Gastrocnemius medialis (tissue), 4 donors: ENCODE measurements at regions not wholly inside any gene's neighbourhood (a gene's known extent, or its start where the extent isn't known, plus 50 kb on each side); places are given as distances from the start of the nearest gene placed in this dataset.

ENCODE experiments used
- ATAC-seq, 2 donors: fragments of 150-250 bp; one replicate each; pipeline ENCODE4 v1.9.1; 2016
- DNase-seq, 2 donors: peaks; one replicate each; pipeline ENCODE4 v3.0.0-alpha.2; 2019
- H3K27ac ChIP-seq, 4 donors: fragments of 200-600 bp; sonication (generic); 1 replicate in 1 of 4; 2 replicates in 3 of 4; pipeline ENCODE4 v1.5.1; 2016 to 2018; ENCODE audit warnings: mild to moderate bottlenecking in 2 of 4, moderate library complexity in 1 of 4
- H3K27me3 ChIP-seq, 3 donors: fragments of 200-600 bp; sonication (generic) in 2 of 3; 1 replicate in 1 of 3; 2 replicates in 2 of 3; pipeline versions ENCODE4 v1.5.1 to v1.6.0; 2016 to 2019; ENCODE audit warnings: mild to moderate bottlenecking in 1 of 3, moderate library complexity in 1 of 3
- H3K36me3 ChIP-seq, 2 donors: fragments of 200-600 bp; sonication (generic) in 1 of 2; one replicate each; pipeline ENCODE4 v1.5.1; 2017 to 2018
- H3K4me1 ChIP-seq, 2 donors: fragments of 200-600 bp; sonication (generic) in 1 of 2; one replicate each; pipeline ENCODE4 v1.5.1; 2016 to 2017; ENCODE audit warnings: mild to moderate bottlenecking in 2 of 2
- H3K4me3 ChIP-seq, 4 donors: fragments of 200-600 bp; sonication (generic) in 3 of 4; 1 replicate in 1 of 4; 2 replicates in 3 of 4; pipeline ENCODE4 v1.5.1; 2016 to 2019; ENCODE audit warnings: mild to moderate bottlenecking in 2 of 4
- H3K9me3 ChIP-seq, 3 donors: fragments of 200-600 bp; sonication (generic) in 2 of 3; 1 replicate in 1 of 3; 2 replicates in 2 of 3; pipeline ENCODE4 v1.5.1; 2016 to 2019
- POLR2A ChIP-seq, 2 donors: fragments of 450-650 bp; IDR thresholded peaks; one replicate each; pipeline ENCODE4 v1.6.1; 2017; ENCODE audit warnings: antibody characterized with exemption in 2 of 2, mild to moderate bottlenecking in 2 of 2, moderate library complexity in 2 of 2
- in situ Hi-C, 4 donors: fragments of 200-750 bp; cut with MboI; loops; one replicate each; pipeline versions ENCODE4 v1.15.0 to v1.8.0; 2017; ENCODE audit warnings: low sequenced_read_pairs in 4 of 4
- intact Hi-C: fragments of 100-400 bp; cut with DNase I; formaldehyde crosslinking; loops from one replicate; pipeline ENCODE4 v1.15.1; 2023; ENCODE audit warnings: low total_unique reads
- TF ChIP-seq, protein P1 (sequence below), 5 experiments: fragments of 450-650 bp in 3 of 5; fragments of 200-600 bp in 2 of 5; sonication (generic) in 2 of 5; IDR thresholded peaks in 4 of 5; conservative IDR thresholded peaks in 1 of 5; 1 replicate in 4 of 5; 2 replicates in 1 of 5; pipeline ENCODE4 v1.5.1; 2016 to 2019; ENCODE audit warnings: antibody characterized with exemption in 5 of 5, mild to moderate bottlenecking in 3 of 5, moderate library complexity in 3 of 5

DNA sequence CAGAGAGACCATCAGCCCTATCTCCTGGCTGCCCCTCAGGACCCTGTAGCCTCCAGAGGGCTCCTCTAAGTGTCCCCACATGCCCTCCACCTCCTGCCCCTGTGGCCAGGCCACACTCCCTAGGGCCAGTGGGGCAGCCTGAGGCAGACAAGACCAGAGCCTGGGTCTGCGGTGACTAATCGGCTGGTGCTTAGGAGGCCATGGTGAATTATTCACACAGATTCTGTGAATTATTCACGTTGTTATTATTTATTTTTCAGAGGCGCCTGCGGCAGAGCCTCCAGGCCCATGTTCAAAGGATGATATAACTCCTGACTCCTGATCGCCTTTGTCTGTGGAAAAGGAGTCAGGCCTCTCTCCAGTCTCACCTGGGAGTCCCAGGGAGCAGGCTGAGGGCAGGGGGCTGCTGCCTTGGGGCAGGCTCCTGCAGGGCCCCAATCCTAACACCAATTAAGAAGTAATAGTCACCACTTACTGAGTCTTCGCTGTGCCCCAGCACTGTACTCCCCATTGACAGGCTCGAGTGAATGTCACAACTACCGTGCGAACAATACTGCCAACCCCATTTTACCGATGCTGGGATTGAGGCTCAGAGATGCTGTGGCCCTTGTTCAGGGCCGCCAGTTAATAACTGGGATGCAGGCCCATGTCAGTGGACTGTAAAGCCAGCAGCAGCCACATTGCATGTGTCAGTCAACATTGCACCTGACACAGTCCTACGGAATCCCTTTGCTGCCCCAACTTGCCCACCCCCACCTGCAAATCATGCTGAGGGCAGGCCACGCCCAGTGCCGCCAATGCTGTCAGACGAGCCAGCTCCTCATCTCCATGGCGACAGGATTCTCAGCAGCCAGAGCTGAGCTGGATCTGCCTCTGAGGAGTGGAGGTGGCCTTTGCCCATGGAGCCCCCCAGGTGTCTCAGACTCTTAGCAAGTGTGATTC, 94.9 kb downstream of the PCDH1 start:
- H3K27ac ChIP-seq: no peak overlapping the region
- no peak for ATAC-seq
- H3K4me3 ChIP-seq: no peak overlapping the region
- no peak for DNase-seq
- in situ Hi-C loops: no loop called here
- no peaks in the 10 kb centered on the region for H3K27me3 ChIP-seq
- H3K9me3 ChIP-seq: no peaks in the 10 kb centered on the region
- H3K4me1 ChIP-seq: peaks cover 0 to 8% of the 10 kb centered on the region in 2 donors
- TF ChIP-seq, protein P1, sequence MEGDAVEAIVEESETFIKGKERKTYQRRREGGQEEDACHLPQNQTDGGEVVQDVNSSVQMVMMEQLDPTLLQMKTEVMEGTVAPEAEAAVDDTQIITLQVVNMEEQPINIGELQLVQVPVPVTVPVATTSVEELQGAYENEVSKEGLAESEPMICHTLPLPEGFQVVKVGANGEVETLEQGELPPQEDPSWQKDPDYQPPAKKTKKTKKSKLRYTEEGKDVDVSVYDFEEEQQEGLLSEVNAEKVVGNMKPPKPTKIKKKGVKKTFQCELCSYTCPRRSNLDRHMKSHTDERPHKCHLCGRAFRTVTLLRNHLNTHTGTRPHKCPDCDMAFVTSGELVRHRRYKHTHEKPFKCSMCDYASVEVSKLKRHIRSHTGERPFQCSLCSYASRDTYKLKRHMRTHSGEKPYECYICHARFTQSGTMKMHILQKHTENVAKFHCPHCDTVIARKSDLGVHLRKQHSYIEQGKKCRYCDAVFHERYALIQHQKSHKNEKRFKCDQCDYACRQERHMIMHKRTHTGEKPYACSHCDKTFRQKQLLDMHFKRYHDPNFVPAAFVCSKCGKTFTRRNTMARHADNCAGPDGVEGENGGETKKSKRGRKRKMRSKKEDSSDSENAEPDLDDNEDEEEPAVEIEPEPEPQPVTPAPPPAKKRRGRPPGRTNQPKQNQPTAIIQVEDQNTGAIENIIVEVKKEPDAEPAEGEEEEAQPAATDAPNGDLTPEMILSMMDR (IDR thresholded peaks at IDR 0.05 in 4 of 5, conservative IDR thresholded peaks at IDR 0.05 in 1 of 5): no peak
- no peak for TF ChIP-seq POLR2A (IDR thresholded peaks at IDR 0.05)
- intact Hi-C loops: no loop called here
- H3K36me3 ChIP-seq: no peaks in the 10 kb centered on the region

DNA sequence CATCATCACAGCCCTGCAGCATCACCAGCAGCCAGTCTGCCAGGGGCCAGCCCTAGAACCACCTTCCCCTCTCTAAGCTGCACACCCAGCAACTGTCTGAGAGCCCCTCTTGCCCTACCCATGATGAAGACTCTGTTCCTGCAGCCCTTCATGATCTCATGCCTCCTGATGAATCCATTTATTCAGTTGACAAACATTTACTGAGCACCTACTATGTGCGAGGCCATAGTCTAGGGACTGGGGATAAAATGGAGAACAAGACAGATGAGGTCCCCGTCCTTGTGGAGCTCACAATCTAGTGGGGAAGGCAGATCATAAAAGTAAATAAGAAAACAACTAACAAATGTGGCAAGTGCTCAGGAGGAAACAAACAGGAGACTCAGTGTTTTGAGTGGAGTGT, 96.3 kb downstream of the PCDH1 start:
- ATAC-seq (no peak), DNase-seq (no peak)
- Histone ChIP-seq H3K27ac (no peak overlapping the region), H3K36me3 (no peaks in the 10 kb centered on the region), H3K4me1 (peaks cover 0 to 8% of the 10 kb centered on the region in 2 donors), H3K27me3 (no peaks in the 10 kb centered on the region), H3K9me3 (no peaks in the 10 kb centered on the region), H3K4me3 (no peak overlapping the region)
- TF ChIP-seq POLR2A (IDR thresholded peaks at IDR 0.05): no peak
- TF ChIP-seq, protein P1 (IDR thresholded peaks at IDR 0.05 in 4 of 5, conservative IDR thresholded peaks at IDR 0.05 in 1 of 5): no peak
- in situ Hi-C loops: no loop called here
- intact Hi-C loops: no loop called here

DNA sequence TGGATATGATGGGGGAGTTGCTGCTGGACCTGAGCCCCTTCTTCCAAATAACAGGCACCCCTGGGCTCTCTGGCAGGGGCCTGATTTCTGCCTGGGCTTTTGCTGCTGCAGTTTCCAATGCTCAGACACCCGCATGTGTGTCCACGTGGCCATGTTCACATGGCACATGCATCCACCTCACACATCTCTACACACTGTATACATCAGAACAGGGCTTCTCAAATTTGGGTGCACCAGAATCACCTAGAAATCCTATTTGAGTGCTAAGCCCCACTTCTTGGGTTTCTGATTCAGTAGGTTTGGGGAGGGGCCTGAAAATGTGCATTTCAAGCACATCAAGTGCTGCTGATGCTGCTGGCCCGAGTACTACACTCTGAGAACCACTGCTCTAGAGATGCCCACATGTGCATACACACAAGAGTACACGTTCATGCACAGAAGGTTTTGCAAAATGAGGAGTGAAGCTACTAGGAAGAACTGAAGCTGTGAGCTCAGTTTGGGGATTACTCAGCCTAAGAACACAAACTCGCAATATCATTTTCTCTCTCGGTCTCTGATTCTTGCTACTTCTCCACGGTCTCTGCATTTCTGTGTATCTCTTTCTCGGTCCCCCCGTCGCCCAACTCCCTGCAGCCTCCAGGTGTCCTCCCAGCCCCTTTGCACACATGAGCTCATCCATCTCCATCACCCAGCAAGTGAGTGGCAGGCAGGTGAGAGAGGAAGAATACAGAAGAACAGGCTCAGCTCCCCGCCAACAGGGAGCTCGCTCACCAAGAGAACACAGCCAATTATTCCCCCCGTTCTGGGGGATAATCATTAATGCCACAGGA, 97.0 kb downstream of the PCDH1 start:
- DNase-seq: no peak
- intact Hi-C loops (no loop called here), in situ Hi-C loops (no loop called here)
- H3K9me3 ChIP-seq: no peaks in the 10 kb centered on the region
- H3K4me1 ChIP-seq: peaks cover 0 to 8% of the 10 kb centered on the region in 2 donors
- TF ChIP-seq POLR2A (IDR thresholded peaks at IDR 0.05): no peak
- TF ChIP-seq, protein P1 (IDR thresholded peaks at IDR 0.05 in 4 of 5, conservative IDR thresholded peaks at IDR 0.05 in 1 of 5): no peak
- no peak overlapping the region for H3K27ac ChIP-seq
- H3K36me3 ChIP-seq: no peaks in the 10 kb centered on the region
- no peak for ATAC-seq
- H3K4me3 ChIP-seq: no peak overlapping the region
- H3K27me3 ChIP-seq: no peaks in the 10 kb centered on the region

DNA sequence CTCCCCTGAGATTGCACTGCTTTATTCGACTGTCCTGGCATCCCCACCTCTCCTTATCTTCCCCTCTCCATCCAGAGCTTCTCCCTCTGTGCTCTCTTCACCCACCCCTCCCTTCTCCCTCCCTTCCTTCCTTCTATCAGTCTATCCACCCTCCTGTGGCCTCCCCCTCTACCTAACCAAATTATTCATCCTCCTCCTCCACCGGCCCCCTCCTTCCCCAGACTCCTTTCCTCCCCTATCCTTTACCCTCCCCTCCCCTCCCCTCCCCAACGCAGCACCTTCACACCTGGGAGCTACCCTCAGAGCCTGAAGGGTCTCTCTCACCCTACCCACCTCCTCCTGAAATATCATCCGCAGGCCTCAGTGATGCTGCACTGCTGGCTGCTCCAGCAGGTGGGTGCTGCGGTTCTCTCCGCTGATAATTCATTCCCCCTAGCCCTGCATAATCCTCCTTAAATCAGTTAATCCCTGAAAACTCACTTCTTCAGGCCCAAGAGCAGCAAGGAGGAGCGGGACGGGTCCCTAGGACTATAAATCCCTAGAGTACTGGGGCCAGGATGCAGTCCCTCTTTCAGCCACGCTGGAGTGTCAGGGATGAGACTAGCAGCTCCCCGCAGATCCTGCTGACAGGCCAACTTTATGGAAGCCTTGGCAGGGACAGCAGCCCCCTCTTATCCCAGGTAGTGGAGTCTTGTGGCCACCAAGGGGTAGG, 97.8 kb downstream of the PCDH1 start:
- in situ Hi-C loops: no loop called here
- no peaks in the 10 kb centered on the region for H3K27me3 ChIP-seq
- no peak overlapping the region for H3K27ac ChIP-seq
- H3K4me1 ChIP-seq: peaks cover 0 to 8% of the 10 kb centered on the region in 2 donors
- H3K4me3 ChIP-seq: no peak overlapping the region
- no peaks in the 10 kb centered on the region for H3K9me3 ChIP-seq
- intact Hi-C loops: no loop called here
- no peaks in the 10 kb centered on the region for H3K36me3 ChIP-seq
- no peak for TF ChIP-seq POLR2A (IDR thresholded peaks at IDR 0.05)
- TF ChIP-seq, protein P1 (IDR thresholded peaks at IDR 0.05 in 4 of 5, conservative IDR thresholded peaks at IDR 0.05 in 1 of 5): no peak
- no peak for ATAC-seq
- DNase-seq: no peak
